GM21619 (cell line): ENCODE measurements at regions not wholly inside any gene's neighbourhood (a gene's known extent, or its start where the extent isn't known, plus 50 kb on each side); places are given as distances from the start of the nearest gene placed in this dataset.
A peak's percentile ranks its signal among the peaks of the same experiment; 100 is the strongest.
"Not testable (repeated sequence)": the region's sequence is repeated elsewhere in the genome, so short reads cannot be mapped to it uniquely, and the experiment has no call there.

ENCODE experiments used
- ATAC-seq: cut with Tn5 transposase; IDR thresholded peaks from one replicate; pipeline ENCODE4 v1.9.1; 2021; ENCODE audit not compliant: unreplicated experiment

DNA sequence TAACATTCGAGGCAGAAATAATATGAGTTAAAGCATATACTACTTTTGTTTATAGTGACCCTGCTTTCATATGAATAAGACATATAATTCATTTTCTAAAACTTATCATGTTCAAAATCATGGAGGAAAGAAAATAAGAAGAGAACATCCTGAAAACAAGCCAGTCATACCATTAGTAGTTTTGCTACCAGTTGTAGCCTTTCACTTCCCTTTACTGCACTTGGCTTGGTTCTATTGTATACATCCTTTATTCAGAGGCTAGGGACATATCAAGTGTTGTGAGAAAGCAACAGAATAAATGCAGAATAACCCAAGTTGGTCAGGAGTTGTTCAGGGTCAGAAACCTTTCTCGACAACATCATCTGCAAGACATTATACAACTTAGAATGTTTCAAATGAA, 598.7 kb downstream of the SOX5 start:
- peak; percentile 93 for ATAC-seq

DNA sequence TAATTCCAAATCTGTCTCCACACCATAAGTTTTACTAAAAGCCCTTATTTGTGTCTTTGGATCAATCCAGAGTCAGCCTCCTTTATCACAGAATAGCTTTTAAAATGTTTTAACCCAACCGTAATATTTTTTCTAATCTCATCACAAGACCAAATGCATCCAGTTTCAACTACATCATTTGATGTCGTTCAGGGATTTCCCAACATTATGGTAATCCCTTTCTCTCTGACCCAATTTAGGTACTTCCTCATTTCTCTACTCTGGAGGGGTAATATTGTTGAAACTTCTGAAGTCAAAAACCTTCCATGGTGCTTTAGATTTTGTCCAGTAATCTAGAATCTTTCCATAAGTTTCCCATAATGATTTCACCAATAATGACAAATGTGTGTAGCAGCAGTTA, 596.8 kb downstream of the SOX5 start:
- ATAC-seq = no peak

DNA sequence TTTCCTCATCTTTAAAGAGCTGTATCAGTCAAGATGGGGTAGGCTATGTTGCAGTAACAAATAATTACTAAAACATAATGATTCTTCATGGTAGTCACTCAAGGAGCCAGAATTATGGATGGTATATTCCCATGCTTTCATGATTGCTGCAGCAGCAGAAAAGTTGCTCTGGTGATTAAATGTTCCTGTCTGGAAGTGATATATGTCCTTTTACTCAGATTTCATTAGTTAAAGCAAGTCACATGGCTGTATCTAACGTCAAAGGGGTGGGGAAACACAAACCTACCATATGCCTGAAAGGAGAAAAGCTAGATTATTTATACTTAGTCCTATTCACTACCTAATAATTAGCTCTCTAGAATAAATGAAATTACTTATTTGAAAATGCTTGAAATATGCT, 594.7 kb downstream of the SOX5 start:
- ATAC-seq = no peak

DNA sequence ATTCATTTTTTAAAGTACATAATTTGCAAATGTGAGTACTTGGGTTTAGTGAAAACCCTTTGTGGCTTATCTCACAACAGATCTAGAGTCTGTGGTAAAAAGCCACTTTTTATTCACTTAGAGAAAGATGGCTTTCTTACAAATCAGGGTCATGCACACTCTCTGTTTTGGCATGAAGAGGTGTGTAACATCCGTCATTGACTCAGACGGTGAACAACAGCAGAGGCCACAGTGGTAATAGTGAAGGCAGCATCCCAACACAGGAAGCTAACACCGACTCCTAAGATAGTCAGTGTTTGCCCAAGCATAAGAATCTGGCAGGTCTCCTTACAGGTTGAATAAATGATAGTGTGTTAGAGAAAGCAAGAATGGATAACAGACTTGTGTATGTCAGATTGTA, 593.0 kb downstream of the SOX5 start:
- no peak for ATAC-seq

DNA sequence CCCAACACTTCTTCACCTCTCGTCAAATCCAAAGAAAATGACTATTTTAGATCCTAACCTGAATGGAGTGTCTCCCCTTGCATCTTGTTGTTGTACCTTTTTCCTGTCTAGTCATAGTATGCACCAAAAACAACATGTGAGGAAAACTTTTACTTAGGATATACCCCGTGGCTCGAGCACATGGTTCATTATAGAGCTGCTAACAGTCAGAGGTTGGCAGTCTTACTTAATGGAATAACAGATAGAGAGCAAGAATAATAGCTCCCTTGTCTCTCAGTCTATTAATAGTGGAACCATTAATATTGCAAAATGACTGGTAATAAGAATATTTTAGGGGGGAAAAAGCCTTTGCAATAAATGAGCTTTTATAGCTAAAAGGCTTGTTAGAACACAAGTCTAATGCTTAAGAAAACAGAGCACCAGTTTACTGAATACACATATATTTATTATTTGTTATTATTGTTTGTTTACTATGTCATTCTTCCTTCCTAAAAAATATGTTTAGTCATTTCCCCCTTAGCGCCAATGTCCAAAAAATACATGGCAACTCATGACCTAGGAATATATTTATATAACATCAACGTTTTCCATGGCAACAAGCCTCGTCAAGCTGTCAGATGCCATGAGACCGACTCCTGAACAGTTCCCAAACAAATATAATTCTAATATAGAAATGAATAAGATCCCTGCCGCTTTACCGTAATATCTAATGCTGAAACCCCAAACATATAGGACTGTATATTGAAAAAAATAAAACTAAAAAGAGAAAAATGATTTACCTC, 592.4 kb downstream of the SOX5 start:
- ATAC-seq = no peak

DNA sequence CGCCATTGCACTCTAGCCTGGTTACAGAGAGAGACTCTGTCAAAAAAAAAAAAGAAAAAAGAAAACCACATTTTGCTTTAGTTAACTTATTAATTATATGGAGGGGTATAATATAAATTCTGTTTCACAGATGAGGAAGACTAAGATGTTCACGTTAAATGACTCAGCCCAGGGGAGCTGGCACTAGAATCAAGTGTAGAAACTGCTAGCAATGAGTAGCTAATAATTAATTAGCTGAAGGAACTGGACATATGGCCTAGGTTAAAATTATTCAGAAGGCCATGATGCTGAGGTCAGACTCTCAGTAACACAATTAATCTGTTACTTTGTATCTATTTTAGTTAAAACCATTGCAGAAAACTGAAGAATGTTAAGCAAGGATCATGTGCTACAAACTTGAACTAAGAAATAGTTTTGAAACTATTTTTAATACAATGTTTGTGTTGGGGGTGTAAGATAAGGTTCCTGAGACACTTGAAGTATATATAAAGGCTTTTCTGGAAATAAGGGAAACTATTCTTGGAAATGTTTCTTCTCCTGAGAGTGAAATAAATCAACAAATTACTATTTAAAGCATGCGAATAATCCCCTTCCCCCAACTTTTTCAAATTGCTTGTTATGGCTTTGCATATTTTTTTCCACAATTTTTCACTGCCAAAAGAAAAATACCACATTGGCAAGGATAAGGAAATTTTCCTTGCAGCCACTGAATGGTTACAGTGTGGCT, 589.3 kb downstream of the SOX5 start:
- ATAC-seq = no peak

DNA sequence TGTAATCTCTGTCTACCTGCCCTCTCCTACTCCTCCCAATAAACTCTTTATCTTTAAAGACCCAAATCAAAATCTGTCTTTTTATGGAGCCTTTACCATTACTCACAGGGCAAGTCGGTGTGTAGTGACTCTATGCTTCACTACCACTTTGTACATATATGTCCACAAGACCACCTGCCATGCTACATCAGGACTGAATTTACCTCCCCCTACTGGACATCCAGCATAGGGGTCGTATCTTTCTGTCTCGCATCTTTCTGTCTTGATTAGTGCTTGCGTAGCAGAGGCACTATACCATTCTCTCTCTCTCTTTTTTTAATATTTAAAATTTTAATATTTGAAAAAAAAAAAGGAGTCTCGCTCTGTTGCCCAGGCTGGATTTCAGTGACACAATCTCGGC, 587.5 kb downstream of the SOX5 start:
- no peak for ATAC-seq

DNA sequence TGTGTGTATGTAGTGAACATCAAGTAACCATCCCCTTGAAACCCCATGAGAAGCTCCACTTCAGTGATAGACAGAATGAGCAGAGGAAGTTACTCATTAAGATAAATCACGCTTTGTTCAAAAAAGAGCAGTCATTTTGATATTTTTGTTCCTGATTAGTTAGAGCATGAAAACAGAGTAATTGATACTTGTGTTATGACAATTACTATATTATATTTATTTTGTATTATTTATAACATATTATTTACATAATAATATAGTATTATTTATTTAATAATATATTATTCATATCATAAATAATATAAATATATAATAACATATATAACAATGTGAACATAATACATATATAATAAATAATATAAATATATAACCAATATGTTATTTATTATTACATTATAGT, 580.9 kb downstream of the SOX5 start:
- ATAC-seq = no peak

DNA sequence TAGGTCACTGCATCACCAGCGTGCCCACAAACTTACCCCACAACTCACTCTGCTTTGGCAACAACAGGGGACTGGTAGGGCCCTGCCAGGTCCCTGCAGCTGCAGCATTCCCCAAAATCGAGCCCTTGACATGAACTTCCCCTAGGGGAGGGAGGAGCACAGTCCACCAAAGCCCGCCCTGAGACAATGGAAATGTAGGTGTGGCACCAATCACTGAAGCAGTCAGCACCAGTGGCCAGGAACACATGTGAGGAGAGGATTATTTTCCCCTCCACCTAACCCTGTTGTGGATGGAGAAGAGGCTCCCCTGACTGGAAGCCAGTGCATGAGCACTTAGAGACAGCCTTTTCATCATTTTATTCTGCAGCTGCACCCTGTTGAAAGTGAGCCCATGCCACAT, 573.8 kb downstream of the SOX5 start:
- ATAC-seq = no peak

DNA sequence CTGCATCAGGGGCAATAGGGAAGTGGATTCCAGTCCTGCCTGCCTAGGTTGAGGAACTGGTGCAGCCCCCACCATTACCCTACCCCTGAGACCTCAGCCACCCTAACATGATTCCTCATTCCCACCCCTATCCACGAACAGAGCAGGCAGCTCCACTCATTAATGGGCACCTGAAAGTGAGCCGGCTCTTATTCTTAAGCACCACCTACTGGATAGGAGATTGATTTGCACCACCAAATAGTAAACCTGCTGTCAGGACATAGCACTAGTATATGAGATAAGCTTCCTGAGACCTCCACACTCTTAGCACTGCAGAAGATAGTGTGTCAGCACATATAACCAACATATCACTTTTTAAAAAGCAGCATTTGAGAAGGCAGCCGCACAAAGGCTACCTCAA, 573.2 kb downstream of the SOX5 start:
- no peak for ATAC-seq

DNA sequence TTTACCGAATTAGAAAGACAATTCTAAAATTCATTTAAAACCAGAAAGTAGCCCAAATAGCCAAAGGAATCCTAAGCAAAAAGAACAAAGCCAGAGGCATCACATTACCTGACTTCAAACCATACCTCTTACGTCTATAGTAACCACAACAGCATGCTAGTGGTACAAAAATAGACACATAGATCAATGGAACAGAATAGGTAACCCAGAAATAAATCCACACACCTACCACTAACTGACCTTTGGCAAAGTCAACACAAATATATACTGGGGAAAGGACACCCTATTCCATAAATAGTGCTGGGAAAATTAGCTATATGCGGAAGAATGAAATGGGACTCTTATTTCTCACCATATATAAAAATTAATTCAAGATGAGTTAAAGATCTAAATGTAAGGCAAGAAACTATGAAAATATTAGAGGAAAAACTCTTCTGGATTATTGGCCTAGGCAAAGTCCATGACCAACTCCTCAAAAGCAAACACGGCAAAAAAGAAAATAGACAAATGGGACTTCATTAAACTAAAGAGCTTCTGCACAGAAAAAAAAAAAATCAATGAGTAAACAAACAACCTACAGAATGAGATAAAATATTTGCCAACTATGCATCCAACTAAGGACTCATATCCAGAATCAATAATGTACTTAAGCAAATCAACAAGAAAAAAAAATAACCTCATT, 568.9 kb downstream of the SOX5 start:
- ATAC-seq = no peak

DNA sequence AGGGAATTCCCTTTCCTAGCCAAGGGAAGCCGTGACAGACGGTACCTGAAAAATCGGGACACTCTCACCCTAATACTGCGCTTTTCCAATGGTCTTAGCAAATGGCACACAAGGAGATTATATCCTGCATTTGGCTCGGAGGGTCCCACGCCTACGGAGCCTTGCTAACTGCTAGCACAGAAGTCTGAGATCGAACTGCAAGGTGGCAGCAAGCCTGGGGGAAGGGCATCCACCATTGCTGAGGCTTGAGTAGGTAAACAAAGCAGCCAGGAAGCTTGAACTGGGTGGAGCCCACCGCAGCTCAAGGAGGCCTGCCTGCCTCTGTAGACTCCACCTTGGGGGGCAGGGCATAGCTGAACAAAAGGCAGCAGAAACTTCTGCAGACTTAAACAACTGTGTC, 560.6 kb downstream of the SOX5 start:
- ATAC-seq = not testable (repeated sequence)

DNA sequence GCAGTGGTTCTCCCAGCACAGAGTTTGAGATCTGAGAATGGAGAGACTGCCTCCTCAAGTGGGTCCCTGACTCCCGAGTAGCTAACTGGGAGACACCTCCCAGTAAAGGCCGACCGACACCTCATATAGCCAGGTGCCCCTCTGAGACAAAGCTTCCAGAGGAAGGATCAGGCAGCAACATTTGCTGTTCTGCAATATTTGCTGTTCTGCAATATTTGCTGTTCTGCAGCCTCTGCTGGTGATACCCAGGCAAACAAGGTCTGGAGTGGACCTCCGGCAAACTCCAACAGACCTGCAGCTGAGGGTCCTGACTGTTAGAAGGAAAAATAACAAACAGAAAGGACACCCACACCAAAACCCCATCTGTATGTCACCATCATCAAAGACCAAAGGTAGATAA, 560.2 kb downstream of the SOX5 start:
- not testable (repeated sequence) for ATAC-seq

DNA sequence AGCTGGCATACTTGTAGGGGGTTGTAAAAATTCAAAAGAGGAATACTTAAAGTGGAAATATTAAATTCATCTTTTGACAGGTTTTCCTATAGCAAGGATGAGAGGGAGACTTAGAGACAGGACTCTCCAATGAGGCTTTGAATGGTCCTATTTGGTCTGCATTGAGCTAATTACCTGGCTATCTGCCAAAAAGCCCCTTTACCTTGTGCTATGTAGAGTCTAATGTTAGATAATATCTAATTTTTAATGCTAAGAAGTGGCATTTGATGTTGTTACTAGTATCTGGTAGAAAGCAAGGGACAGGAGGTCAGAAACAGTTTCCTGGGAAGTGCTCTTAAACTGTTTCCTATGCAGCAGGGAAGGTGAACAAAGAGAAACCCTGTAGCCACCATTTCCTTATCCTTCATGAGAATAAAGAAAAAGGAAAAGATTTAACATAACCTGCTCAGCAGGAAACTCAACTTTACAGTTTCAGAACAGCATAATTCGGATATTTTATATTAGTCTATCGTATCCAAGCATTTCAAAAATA, 550.0 kb downstream of the SOX5 start:
- ATAC-seq = no peak

DNA sequence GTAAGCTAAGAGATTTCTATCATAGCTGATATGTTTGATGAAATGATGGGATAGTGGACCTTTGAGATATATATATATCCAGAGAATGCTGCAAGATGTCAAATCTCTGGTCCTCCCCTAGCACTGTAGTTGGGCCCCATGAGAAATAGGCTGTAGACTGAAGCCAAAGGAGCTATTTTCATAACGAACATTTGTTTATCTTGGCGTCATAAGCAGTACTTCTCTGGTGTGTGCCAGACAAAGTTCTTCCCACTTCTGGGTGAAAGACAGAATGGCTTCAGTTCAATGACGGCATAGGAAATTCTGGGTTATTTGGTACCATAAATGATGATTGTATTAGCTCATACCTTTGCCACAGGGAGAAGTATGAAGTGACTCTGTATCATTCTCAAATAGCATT, 534.3 kb downstream of the SOX5 start:
- no peak for ATAC-seq

DNA sequence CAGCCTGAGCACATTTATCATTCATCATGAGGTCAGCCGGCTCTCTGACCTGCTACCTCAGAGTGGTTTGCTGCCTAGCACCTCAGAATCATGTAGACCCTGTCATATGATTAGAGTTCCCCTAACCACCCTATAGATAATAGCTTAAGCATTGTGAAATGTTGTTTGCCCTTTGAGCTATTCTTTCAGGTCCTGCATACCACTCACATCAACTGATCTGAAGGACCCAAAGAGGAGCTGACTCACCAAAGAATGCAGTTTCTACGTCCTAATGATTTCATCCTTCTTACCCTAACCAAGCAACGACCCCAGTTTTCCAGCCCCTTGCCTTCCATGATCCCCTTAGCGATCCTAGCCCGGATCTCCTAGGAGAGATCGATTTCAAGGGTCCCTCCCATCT, 527.9 kb downstream of the SOX5 start:
- ATAC-seq = no peak

DNA sequence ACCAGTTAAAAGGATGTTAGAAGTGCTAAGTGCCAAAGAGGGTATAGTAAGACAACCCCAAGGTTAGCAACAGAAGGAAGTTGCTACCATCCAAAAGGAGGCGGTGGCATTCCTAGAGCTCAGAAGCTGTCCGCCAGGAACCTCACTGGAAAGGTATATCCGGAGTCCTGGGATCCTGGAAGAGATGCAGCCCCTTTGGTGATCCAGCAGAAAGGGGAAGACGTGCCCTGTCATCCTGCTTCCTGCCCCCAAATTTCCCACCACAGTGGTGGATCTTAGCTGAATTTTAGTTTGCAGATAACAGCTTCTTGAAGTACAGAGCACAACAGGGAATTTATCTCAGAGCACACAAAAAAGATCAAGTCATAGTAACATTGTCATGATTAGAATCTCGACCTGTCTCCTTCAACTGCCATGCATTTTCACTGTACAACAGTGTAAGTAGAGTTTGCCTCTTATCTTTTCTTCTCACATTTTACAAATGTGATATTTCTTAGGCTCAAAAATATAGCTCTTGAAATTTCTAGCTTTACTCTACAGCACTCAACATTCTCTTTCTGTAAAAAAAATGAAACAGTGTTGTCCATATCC, 526.3 kb downstream of the SOX5 start:
- no peak for ATAC-seq

DNA sequence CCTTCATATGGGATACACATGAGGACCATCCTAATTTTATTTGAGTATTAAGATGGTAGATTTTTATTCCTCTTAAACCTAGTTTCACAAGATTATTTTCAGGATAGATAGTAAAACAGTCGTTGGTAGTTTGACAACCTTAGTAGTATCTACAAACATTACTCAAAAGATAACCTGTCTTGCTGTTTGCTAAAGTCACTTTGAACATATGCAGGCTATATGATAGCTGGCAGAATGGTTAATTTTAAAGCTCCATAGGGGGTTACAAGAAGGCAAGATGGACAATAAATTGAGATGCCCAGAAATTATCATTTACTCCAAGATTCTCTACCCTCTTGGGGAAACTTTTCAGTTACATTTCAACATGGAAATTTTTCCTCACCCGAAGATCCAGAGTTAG, 525.7 kb downstream of the SOX5 start:
- no peak for ATAC-seq

DNA sequence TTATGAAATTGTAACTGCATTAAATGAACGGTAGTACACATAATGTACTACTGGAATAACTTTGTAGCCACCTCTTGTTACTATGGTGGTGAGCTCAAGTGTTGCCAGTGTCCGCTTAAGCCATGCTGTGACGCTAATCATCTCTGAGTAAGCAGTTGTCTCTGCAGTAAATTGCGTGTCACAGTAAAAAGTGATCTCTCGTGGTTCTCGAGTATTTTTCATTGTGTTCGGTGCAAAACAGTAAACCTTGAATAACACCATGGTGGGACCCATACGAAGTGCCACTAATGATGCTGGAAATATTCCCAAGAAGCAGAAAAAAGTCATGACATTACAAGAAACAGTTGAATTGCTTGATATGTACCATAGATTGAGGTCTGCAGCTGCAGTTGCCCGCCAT, 524.8 kb downstream of the SOX5 start:
- no peak for ATAC-seq

DNA sequence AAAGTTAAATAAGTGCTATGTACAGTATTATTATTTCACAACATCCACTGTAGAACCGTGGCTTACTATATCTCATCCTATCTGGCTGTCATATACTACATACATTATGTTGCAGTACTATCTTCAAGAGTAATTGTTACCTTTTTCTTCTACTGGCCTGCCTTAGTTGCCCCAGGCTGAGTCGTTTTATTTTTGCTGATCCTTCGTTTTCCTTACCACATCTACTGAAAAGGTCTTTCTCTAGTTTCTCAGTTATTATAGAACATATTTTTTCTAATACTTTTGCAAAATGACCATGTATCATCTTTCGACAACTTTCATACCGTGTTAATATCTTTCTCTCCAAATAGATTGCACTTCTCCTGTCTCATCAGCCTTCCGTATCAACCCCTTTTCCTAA, 523.1 kb downstream of the SOX5 start:
- ATAC-seq = no peak

DNA sequence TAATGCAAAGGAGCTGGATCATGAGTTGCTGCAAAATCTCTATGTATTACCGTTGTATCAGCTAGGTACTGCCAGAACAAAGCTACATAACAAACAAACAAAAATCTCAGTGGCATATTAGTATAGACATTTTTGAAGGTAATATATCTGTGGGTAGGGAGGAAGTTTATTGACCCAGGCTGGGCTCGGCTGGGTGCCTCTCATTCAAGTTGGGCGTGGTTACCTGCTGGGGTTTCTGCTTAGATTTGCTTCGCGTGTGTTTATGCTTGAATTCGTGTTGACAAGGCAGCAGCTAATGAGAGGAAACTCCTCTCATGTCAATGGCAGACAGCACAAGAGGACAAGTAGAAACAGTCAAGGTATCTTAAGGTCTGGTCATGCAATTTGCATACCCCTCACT, 520.7 kb downstream of the SOX5 start:
- ATAC-seq = no peak

DNA sequence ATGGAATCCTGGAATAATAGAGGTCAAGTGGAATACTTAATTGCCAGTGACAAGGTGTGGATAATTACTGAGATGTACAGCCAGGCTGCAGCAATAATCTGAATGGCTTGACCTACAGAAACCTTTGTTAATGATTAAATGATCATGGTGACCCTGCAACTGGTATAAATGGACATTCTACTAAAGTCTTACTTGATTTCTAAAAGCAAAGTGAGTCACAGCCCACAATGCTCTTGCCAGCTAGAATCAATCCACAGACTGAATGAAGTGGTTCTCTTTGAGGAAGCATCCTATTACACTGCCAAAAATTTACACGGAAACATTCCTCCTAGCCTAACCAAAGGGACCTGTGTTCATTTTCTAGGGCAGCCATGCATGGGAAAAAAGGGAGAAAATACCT, 518.5 kb downstream of the SOX5 start:
- ATAC-seq = no peak
